Lower leg skin (tissue), 3 donors: ENCODE measurements at regions not wholly inside any gene's neighbourhood (a gene's known extent, or its start where the extent isn't known, plus 50 kb on each side); places are given as distances from the start of the nearest gene placed in this dataset.

Experiments
- CTCF ChIP-seq, 3 donors: fragments of 450-650 bp; IDR thresholded peaks; one replicate each; pipeline ENCODE4 v1.5.1; 2016; ENCODE audit warnings: antibody characterized with exemption in 3 of 3, mild to moderate bottlenecking in 3 of 3, moderate library complexity in 2 of 3
- POLR2A ChIP-seq, 2 donors: fragments of 450-650 bp; IDR thresholded peaks; one replicate each; pipeline ENCODE4 v1.6.1; 2016 to 2017; ENCODE audit warnings: antibody characterized with exemption in 2 of 2, mild to moderate bottlenecking in 1 of 2, moderate library complexity in 1 of 2

DNA sequence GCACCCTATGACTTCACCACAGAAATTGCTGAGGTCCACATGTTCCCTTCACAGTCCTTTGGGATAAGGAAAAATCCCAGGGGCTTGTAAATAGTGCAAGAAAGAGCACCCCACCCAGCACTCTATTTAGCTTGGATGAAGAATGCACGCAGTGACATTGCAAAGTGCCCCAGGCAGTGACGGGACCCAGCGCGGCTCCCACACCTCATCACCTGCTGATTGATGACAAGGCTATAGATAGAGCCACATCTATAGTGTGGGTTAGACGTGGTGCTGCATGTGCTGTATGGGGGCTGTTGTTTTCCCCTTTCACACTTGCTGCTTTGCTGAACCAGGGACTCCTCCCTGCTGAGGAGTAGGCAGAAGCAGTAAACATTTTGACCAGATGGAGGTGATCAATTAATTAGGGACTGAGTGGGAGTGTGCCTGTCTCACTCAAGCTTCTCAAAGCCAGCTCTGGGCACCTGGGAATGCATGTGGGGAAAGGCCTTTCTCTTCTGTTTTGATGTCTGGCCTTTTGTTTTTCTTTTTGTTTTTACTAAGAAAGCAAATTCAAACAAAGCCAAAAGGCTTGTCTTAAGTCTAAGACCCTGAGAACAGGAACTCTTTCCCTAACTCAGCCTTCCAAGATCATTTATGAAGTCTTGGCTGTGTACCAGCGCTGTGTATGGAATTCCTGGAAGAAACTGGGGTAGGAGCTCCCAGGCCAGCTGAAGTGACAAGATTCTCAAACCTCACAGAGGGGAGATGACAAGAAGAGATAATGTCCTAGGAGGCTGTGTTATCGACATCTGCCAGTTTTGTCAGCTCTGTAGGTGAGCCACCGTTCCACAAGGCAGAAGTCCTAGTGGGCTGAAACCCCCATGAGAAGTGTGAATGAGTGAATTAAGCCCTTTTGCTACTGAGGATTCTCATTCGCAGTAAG is 219.7 kb downstream of the BARX2 start:
- TF ChIP-seq CTCF (IDR thresholded peaks at IDR 0.05): no peak
- no peak for TF ChIP-seq POLR2A (IDR thresholded peaks at IDR 0.05)
